HUES48 (cell line): ENCODE measurements at regions not wholly inside any gene's neighbourhood (a gene's known extent, or its start where the extent isn't known, plus 50 kb on each side); places are given as distances from the start of the nearest gene placed in this dataset.

Experiments
- H3K27ac ChIP-seq: one replicate; pipeline ENCODE4 v1.7.0; 2013; ENCODE audit warnings: low read depth, low read length, inconsistent platforms
- H3K27me3 ChIP-seq: 2 replicates; pipeline ENCODE4 v1.6.1; 2013; ENCODE audit warnings: mild to moderate bottlenecking, low read length; ENCODE audit not compliant: control insufficient read depth, insufficient read depth
- H3K36me3 ChIP-seq: 2 replicates; pipeline ENCODE4 v1.6.1; 2013; ENCODE audit warnings: low read length; ENCODE audit not compliant: control insufficient read depth, insufficient read depth
- H3K4me1 ChIP-seq: 2 replicates; pipeline ENCODE4 v1.6.1; 2013; ENCODE audit warnings: mild to moderate bottlenecking, low read length; ENCODE audit not compliant: control insufficient read depth, insufficient read depth
- H3K4me3 ChIP-seq: 2 replicates; pipeline ENCODE4 v1.5.1; 2013; ENCODE audit warnings: mild to moderate bottlenecking, low read depth, low read length
- H3K9ac ChIP-seq: 2 replicates; pipeline ENCODE4 v1.6.1; 2013; ENCODE audit warnings: mild to moderate bottlenecking, low read depth, low read length, moderate library complexity
- H3K9me3 ChIP-seq: 2 replicates; pipeline ENCODE4 v1.6.1; 2013; ENCODE audit warnings: low read length; ENCODE audit not compliant: control insufficient read depth, insufficient read depth

- Histone ChIP-seq H3K36me3 (no peaks in the 10 kb centered on the region), H3K9ac (no peak overlapping the region), H3K27ac (no peak overlapping the region), H3K27me3 (no peaks in the 10 kb centered on the region), H3K9me3 (peaks cover 25% of the 10 kb centered on the region), H3K4me3 (no peak overlapping the region), H3K4me1 (no peaks in the 10 kb centered on the region)
These were observed 885.4 kb downstream of the PDCD6IP start for GRCh38 chr3:34683851-34684250.

GRCh38 chr3:34686541-34686940 is 888.1 kb downstream of the PDCD6IP start:
- Histone ChIP-seq H3K36me3 (no peaks in the 10 kb centered on the region), H3K27ac (no peak overlapping the region), H3K4me1 (no peaks in the 10 kb centered on the region), H3K27me3 (no peaks in the 10 kb centered on the region), H3K9me3 (peaks cover 2% of the 10 kb centered on the region; the same call in 1 of the 2 replicates), H3K9ac (no peak overlapping the region), H3K4me3 (no peak overlapping the region)

GRCh38 chr3:34687671-34688070 is 889.2 kb downstream of the PDCD6IP start:
- H3K4me1 ChIP-seq: no peaks in the 10 kb centered on the region

GRCh38 chr3:34696831-34697230 is 898.4 kb downstream of the PDCD6IP start:
- Histone ChIP-seq H3K27ac (no peak overlapping the region), H3K9ac (no peak overlapping the region), H3K4me1 (no peaks in the 10 kb centered on the region), H3K27me3 (no peaks in the 10 kb centered on the region), H3K9me3 (peaks cover 30% of the 10 kb centered on the region), H3K36me3 (no peaks in the 10 kb centered on the region), H3K4me3 (no peak overlapping the region)

More at GRCh38 chr3:34687671-34688070, 889.2 kb downstream of the PDCD6IP start:
- no peak overlapping the region for H3K4me3 ChIP-seq
- H3K9me3 ChIP-seq: no peaks in the 10 kb centered on the region
- H3K36me3 ChIP-seq: no peaks in the 10 kb centered on the region
- no peak overlapping the region for H3K9ac ChIP-seq
- no peaks in the 10 kb centered on the region for H3K27me3 ChIP-seq
- no peak overlapping the region for H3K27ac ChIP-seq

GRCh38 chr3:34703053-34703452 is 904.6 kb downstream of the PDCD6IP start:
- Histone ChIP-seq H3K9ac (no peak overlapping the region), H3K4me1 (no peaks in the 10 kb centered on the region), H3K27ac (no peak overlapping the region), H3K36me3 (no peaks in the 10 kb centered on the region), H3K9me3 (peaks cover 41% of the 10 kb centered on the region), H3K27me3 (no peaks in the 10 kb centered on the region), H3K4me3 (no peak overlapping the region)

GRCh38 chr3:34724916-34725499 is 914.3 kb upstream of the ARPP21 start:
- Histone ChIP-seq H3K4me3 (no peak overlapping the region), H3K9ac (no peak overlapping the region), H3K27me3 (no peaks in the 10 kb centered on the region), H3K27ac (no peak overlapping the region), H3K36me3 (no peaks in the 10 kb centered on the region), H3K9me3 (no peaks in the 10 kb centered on the region), H3K4me1 (peaks cover 3% of the 10 kb centered on the region; the same call in 1 of the 2 replicates)

- Histone ChIP-seq H3K9me3 (no peaks in the 10 kb centered on the region), H3K27ac (no peak overlapping the region), H3K27me3 (no peaks in the 10 kb centered on the region), H3K4me3 (no peak overlapping the region), H3K36me3 (no peaks in the 10 kb centered on the region), H3K9ac (no peak overlapping the region), H3K4me1 (peaks cover 3% of the 10 kb centered on the region; the same call in 1 of the 2 replicates)
These were observed 913.6 kb upstream of the ARPP21 start for GRCh38 chr3:34725774-34726173.

- no peaks in the 10 kb centered on the region for H3K27me3 ChIP-seq
- no peak overlapping the region for H3K9ac ChIP-seq
- H3K4me3 ChIP-seq: no peak overlapping the region
- no peak overlapping the region for H3K27ac ChIP-seq
- H3K4me1 ChIP-seq: peaks cover 3% of the 10 kb centered on the region
- no peaks in the 10 kb centered on the region for H3K9me3 ChIP-seq
- no peaks in the 10 kb centered on the region for H3K36me3 ChIP-seq
These were observed 911.6 kb upstream of the ARPP21 start for GRCh38 chr3:34727700-34728099.

GRCh38 chr3:34742151-34742550 is 897.2 kb upstream of the ARPP21 start:
- Histone ChIP-seq H3K27me3 (no peaks in the 10 kb centered on the region), H3K36me3 (no peaks in the 10 kb centered on the region), H3K27ac (no peak overlapping the region), H3K9ac (no peak overlapping the region), H3K4me1 (no peaks in the 10 kb centered on the region), H3K9me3 (no peaks in the 10 kb centered on the region), H3K4me3 (no peak overlapping the region; the same call in 1 of the 2 replicates)

- Histone ChIP-seq H3K4me1 (no peaks in the 10 kb centered on the region), H3K9ac (no peak overlapping the region), H3K27ac (no peak overlapping the region), H3K9me3 (no peaks in the 10 kb centered on the region), H3K4me3 (no peak overlapping the region), H3K27me3 (no peaks in the 10 kb centered on the region), H3K36me3 (no peaks in the 10 kb centered on the region)
These were observed 880.6 kb upstream of the ARPP21 start for GRCh38 chr3:34758630-34759261.

GRCh38 chr3:34777386-34777785 is 861.9 kb upstream of the ARPP21 start:
- Histone ChIP-seq H3K9me3 (no peaks in the 10 kb centered on the region), H3K4me3 (no peak overlapping the region), H3K4me1 (peaks cover 4% of the 10 kb centered on the region; the same call in 1 of the 2 replicates), H3K27me3 (no peaks in the 10 kb centered on the region), H3K27ac (no peak overlapping the region), H3K36me3 (no peaks in the 10 kb centered on the region), H3K9ac (no peak overlapping the region)
